CD4-positive, alpha-beta memory T cell (primary cell): ENCODE measurements at regions not wholly inside any gene's neighbourhood (a gene's known extent, or its start where the extent isn't known, plus 50 kb on each side); places are given as distances from the start of the nearest gene placed in this dataset.

Experiments
- CTCF ChIA-PET: fragments of 350-600 bp; sonication (Branson Sonifier 250); formaldehyde crosslinking; loops from one replicate; lab custom pipeline; 2021; ENCODE audit warnings: inconsistent platforms; ENCODE audit not compliant: partially characterized antibody; lab: Charles Lee
- POLR2A ChIA-PET: fragments of 350-600 bp; sonication (Branson Sonifier 250); formaldehyde crosslinking; loops from one replicate; lab custom pipeline; 2021; ENCODE audit not compliant: partially characterized antibody; lab: Charles Lee
- DNase-seq, 5 donors: peaks; one replicate each; pipeline versions ENCODE4 v3.0.0 to v3.0.0-alpha.2; 2020 to 2022; ENCODE audit warnings: mixed read lengths in 1 of 5
- H3K27ac ChIP-seq: one replicate; pipeline ENCODE4 v1.7.0; 2013; ENCODE audit warnings: low read depth, low read length
- H3K27me3 ChIP-seq: 2 replicates; pipeline ENCODE4 v1.7.0; 2013; ENCODE audit warnings: mild to moderate bottlenecking, low read length, moderate library complexity; ENCODE audit not compliant: insufficient read depth
- H3K36me3 ChIP-seq: 2 replicates; pipeline ENCODE4 v1.7.0; 2013; ENCODE audit warnings: mild to moderate bottlenecking, low read length, moderate library complexity; ENCODE audit not compliant: insufficient read depth
- H3K4me1 ChIP-seq: 2 replicates; pipeline ENCODE4 v1.7.0; 2013; ENCODE audit warnings: mild to moderate bottlenecking, low read length, moderate library complexity; ENCODE audit not compliant: insufficient read depth
- H3K4me3 ChIP-seq, 2 donors: one replicate each; pipeline ENCODE4 v1.7.0; 2013; ENCODE audit warnings: low read length in 2 of 2, mild to moderate bottlenecking in 1 of 2
- H3K9me3 ChIP-seq, 2 donors: one replicate each; pipeline ENCODE4 v1.7.0; 2013; ENCODE audit warnings: low read length in 2 of 2, control low read depth in 1 of 2; ENCODE audit not compliant: control insufficient read depth in 1 of 2
- H3K27ac Mint-ChIP-seq, 7 donors: one replicate each; pipeline ENCODE4 v1.8.0; 2020 to 2021; ENCODE audit warnings: mixed read lengths in 7 of 7, mild to moderate bottlenecking in 6 of 7, inconsistent platforms in 3 of 7, moderate library complexity in 3 of 7
- H3K27me3 Mint-ChIP-seq, 2 donors: one replicate each; pipeline ENCODE4 v1.8.0; 2020 to 2021; ENCODE audit warnings: mixed read lengths in 2 of 2
- H3K36me3 Mint-ChIP-seq, 2 donors: one replicate each; pipeline ENCODE4 v1.8.0; 2020 to 2021; ENCODE audit warnings: mixed read lengths in 2 of 2, inconsistent platforms in 1 of 2, mild to moderate bottlenecking in 1 of 2
- H3K4me1 Mint-ChIP-seq, 4 donors: one replicate each; pipeline ENCODE4 v1.8.0; 2020 to 2021; ENCODE audit warnings: mixed read lengths in 4 of 4, mild to moderate bottlenecking in 1 of 4
- H3K4me3 Mint-ChIP-seq, 8 donors: one replicate each; pipeline ENCODE4 v1.8.0; 2020 to 2021; ENCODE audit warnings: mixed read lengths in 8 of 8, mild to moderate bottlenecking in 7 of 8, moderate library complexity in 6 of 8, inconsistent platforms in 3 of 8
- H3K9me3 Mint-ChIP-seq, 8 donors: one replicate each; pipeline ENCODE4 v1.8.0; 2020 to 2021; ENCODE audit warnings: mixed read lengths in 8 of 8, mild to moderate bottlenecking in 5 of 8, inconsistent platforms in 3 of 8, moderate library complexity in 1 of 8
- intact Hi-C: fragments of 100-400 bp; cut with micrococcal nuclease; formaldehyde crosslinking; loops from one replicate; pipeline ENCODE4 v1.15.1; 2023

DNA sequence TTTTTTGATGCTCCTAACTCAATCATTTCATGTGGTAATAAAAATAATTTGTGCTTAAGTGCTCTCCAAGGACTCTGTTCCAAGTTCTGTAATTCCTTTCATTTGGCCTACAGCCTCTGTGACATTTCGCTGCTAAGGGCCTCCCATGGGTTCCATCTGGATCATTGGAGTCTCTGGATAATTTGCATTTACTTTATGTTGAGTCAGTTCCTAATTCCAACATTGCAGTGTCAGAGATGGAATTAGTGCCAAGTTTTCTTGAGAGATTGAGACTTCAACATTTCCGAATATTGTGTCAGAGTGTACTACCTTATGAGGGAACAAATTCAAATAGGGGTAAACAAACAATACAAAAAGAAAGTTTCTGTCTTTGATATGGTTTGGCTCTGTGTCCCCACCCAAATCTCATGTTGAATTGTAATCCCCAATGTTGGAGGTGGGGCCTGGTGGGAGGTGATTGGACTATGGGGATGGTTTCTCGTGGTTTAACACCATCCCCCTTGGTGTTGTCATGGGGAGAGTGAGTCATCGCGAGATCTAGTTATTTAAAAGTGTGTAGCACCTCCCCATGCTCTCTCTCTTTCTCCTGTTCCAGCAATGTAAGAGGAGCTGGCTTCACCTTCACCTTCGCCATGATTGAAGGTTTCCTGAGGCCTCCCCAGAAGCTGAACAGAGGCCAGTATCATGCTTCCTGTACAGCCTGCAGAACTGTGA is 244.1 kb upstream of the TBX18 start:
- Mint-ChIP-seq H3K4me1 (no peaks in the 10 kb centered on the region), H3K4me3 (no peak overlapping the region), H3K9me3 (peaks cover 0 to 7% (median 2%) of the 10 kb centered on the region in 8 donors), H3K27me3 (no peaks in the 10 kb centered on the region), H3K36me3 (no peaks in the 10 kb centered on the region), H3K27ac (no peak overlapping the region)
- ChIA-PET CTCF (no interaction called here), POLR2A (no interaction called here)
- no peaks in the 10 kb centered on the region for H3K4me1 ChIP-seq
- H3K27ac ChIP-seq = no peak overlapping the region
- no peaks in the 10 kb centered on the region for H3K27me3 ChIP-seq
- H3K4me3 ChIP-seq = no peak overlapping the region
- intact Hi-C loops = no loop called here
- no peak for DNase-seq
- H3K36me3 ChIP-seq = no peaks in the 10 kb centered on the region
- H3K9me3 ChIP-seq = no peaks in the 10 kb centered on the region

DNA sequence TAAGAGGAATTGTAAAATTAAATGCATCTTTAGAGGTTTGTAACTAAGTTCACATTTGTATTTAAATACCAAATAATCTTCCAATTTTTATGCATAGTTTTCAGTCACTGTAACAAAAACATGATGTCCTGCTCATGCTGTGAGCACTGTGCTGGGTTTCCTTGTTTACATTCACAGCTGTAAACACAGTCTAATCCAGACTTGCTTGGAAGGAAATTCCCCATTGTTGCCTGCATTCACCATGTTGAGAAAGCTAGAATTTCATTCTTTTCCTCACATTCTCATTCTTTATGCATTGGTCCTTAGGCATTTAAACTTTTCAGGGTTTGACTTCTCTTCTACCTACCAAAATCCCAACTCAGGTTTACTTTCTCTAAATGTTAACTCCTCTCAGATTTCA is 242.0 kb upstream of the TBX18 start:
- intact Hi-C loops = no loop called here
- ChIA-PET CTCF (no interaction called here), POLR2A (no interaction called here)
- H3K27ac ChIP-seq = no peak overlapping the region
- H3K4me1 ChIP-seq = no peaks in the 10 kb centered on the region
- Mint-ChIP-seq H3K9me3 (peaks cover 0 to 5% (median under 1%) of the 10 kb centered on the region in 8 donors), H3K4me1 (no peaks in the 10 kb centered on the region), H3K36me3 (no peaks in the 10 kb centered on the region), H3K27me3 (no peaks in the 10 kb centered on the region), H3K4me3 (no peak overlapping the region), H3K27ac (no peak overlapping the region)
- H3K9me3 ChIP-seq = no peaks in the 10 kb centered on the region
- H3K4me3 ChIP-seq = no peak overlapping the region
- no peaks in the 10 kb centered on the region for H3K36me3 ChIP-seq
- DNase-seq = no peak
- H3K27me3 ChIP-seq = no peaks in the 10 kb centered on the region

GRCh38 chr6:85005494-85005893 is 241.1 kb upstream of the TBX18 start:
- Mint-ChIP-seq H3K4me1 (no peaks in the 10 kb centered on the region), H3K4me3 (no peak overlapping the region), H3K36me3 (no peaks in the 10 kb centered on the region), H3K27ac (no peak overlapping the region), H3K27me3 (no peaks in the 10 kb centered on the region), H3K9me3 (peaks cover 0 to 2% (median 0%) of the 10 kb centered on the region in 8 donors)
- Histone ChIP-seq H3K4me1 (no peaks in the 10 kb centered on the region), H3K4me3 (no peak overlapping the region), H3K36me3 (no peaks in the 10 kb centered on the region), H3K27me3 (no peaks in the 10 kb centered on the region), H3K9me3 (no peaks in the 10 kb centered on the region), H3K27ac (no peak overlapping the region)
- DNase-seq = no peak
- intact Hi-C loops = no loop called here
- ChIA-PET CTCF (no interaction called here), POLR2A (no interaction called here)

- no peaks in the 10 kb centered on the region for H3K27me3 ChIP-seq
- Mint-ChIP-seq H3K36me3 (no peaks in the 10 kb centered on the region), H3K9me3 (peaks cover 0 to 2% (median 0%) of the 10 kb centered on the region in 8 donors), H3K4me1 (no peaks in the 10 kb centered on the region), H3K27me3 (no peaks in the 10 kb centered on the region), H3K27ac (no peak overlapping the region), H3K4me3 (no peak overlapping the region)
- no peak overlapping the region for H3K27ac ChIP-seq
- intact Hi-C loops = no loop called here
- H3K9me3 ChIP-seq = no peaks in the 10 kb centered on the region
- no peaks in the 10 kb centered on the region for H3K4me1 ChIP-seq
- POLR2A ChIA-PET = no interaction called here
- CTCF ChIA-PET = no interaction called here
- no peak for DNase-seq
- no peak overlapping the region for H3K4me3 ChIP-seq
- no peaks in the 10 kb centered on the region for H3K36me3 ChIP-seq
Measured at GRCh38 chr6:85004361-85004995, 240.1 kb upstream of the TBX18 start.

GRCh38 chr6:85002847-85003246 is 238.4 kb upstream of the TBX18 start:
- intact Hi-C loops = no loop called here
- DNase-seq = no peak
- H3K4me3 Mint-ChIP-seq = no peak overlapping the region
- peaks cover 0 to 2% (median 0%) of the 10 kb centered on the region in 8 donors for H3K9me3 Mint-ChIP-seq
- H3K4me3 ChIP-seq = no peak overlapping the region
- no peaks in the 10 kb centered on the region for H3K9me3 ChIP-seq
- no peak overlapping the region for H3K27ac ChIP-seq
- no peaks in the 10 kb centered on the region for H3K36me3 Mint-ChIP-seq
- H3K27me3 ChIP-seq = no peaks in the 10 kb centered on the region
- POLR2A ChIA-PET = no interaction called here
- H3K27ac Mint-ChIP-seq = no peak overlapping the region
- CTCF ChIA-PET = no interaction called here
- H3K4me1 Mint-ChIP-seq = no peaks in the 10 kb centered on the region
- no peaks in the 10 kb centered on the region for H3K27me3 Mint-ChIP-seq
- no peaks in the 10 kb centered on the region for H3K36me3 ChIP-seq
- no peaks in the 10 kb centered on the region for H3K4me1 ChIP-seq

- Histone ChIP-seq H3K9me3 (no peaks in the 10 kb centered on the region), H3K27ac (no peak overlapping the region), H3K27me3 (no peaks in the 10 kb centered on the region), H3K4me1 (no peaks in the 10 kb centered on the region), H3K36me3 (no peaks in the 10 kb centered on the region), H3K4me3 (no peak overlapping the region)
- no peak overlapping the region for H3K27ac Mint-ChIP-seq
- intact Hi-C loops = no loop called here
- no peaks in the 10 kb centered on the region for H3K4me1 Mint-ChIP-seq
- DNase-seq = no peak
- H3K9me3 Mint-ChIP-seq = peaks cover 0 to 4% (median under 1%) of the 10 kb centered on the region in 8 donors
- no peak overlapping the region for H3K4me3 Mint-ChIP-seq
- no peaks in the 10 kb centered on the region for H3K36me3 Mint-ChIP-seq
- H3K27me3 Mint-ChIP-seq = no peaks in the 10 kb centered on the region
- CTCF ChIA-PET = no interaction called here
- POLR2A ChIA-PET = no interaction called here
Measured at GRCh38 chr6:85000001-85000400, 235.6 kb upstream of the TBX18 start.

- no peaks in the 10 kb centered on the region for H3K36me3 ChIP-seq
- H3K27ac ChIP-seq = no peak overlapping the region
- Mint-ChIP-seq H3K27me3 (no peaks in the 10 kb centered on the region), H3K27ac (no peak overlapping the region), H3K9me3 (peaks cover 0 to 5% (median 1%) of the 10 kb centered on the region in 8 donors), H3K4me1 (no peaks in the 10 kb centered on the region), H3K36me3 (no peaks in the 10 kb centered on the region), H3K4me3 (no peak overlapping the region)
- intact Hi-C loops = no loop called here
- no peaks in the 10 kb centered on the region for H3K9me3 ChIP-seq
- no peak overlapping the region for H3K4me3 ChIP-seq
- POLR2A ChIA-PET = no interaction called here
- CTCF ChIA-PET = no interaction called here
- DNase-seq = no peak
- H3K4me1 ChIP-seq = no peaks in the 10 kb centered on the region
- no peaks in the 10 kb centered on the region for H3K27me3 ChIP-seq
Measured at GRCh38 chr6:84998223-84998622, 233.8 kb upstream of the TBX18 start.
